OCI-LY3 (cell line): ENCODE measurements at regions not wholly inside any gene's neighbourhood (a gene's known extent, or its start where the extent isn't known, plus 50 kb on each side); places are given as distances from the start of the nearest gene placed in this dataset.

Source experiments
- H2AFZ ChIP-seq: fragments of 200-600, 300-600 bp; shearing (Covaris generic); 2 replicates; pipeline ENCODE4 v1.6.0; 2014; ENCODE audit warnings: antibody characterized with exemption, low read depth, low read length
- H3K27ac ChIP-seq: fragments of 200-600, 300-600 bp; sonication (generic); 2 replicates; pipeline ENCODE4 v1.5.1; 2014; ENCODE audit warnings: mild to moderate bottlenecking, low read length, moderate library complexity, mixed read lengths
- H3K27me3 ChIP-seq: fragments of 200-600, 300-600 bp; sonication (generic); 2 replicates; pipeline ENCODE4 v1.6.1; 2014; ENCODE audit warnings: low read depth, low read length, mixed read lengths
- H3K36me3 ChIP-seq: fragments of 200-600, 300-600 bp; sonication (generic); replicated peaks from 2 replicates; pipeline ENCODE3; 2014; ENCODE audit warnings: low read depth, low read length, mixed read lengths
- H3K4me1 ChIP-seq: fragments of 300-600, 200-600 bp; sonication (generic); 2 replicates; pipeline ENCODE4 v1.6.1; 2014; ENCODE audit warnings: low read length, mixed read lengths
- H3K4me2 ChIP-seq: fragments of 200-600, 300-600 bp; sonication (generic); 2 replicates; pipeline ENCODE4 v1.6.1; 2014; ENCODE audit warnings: low read length, mixed read lengths
- H3K4me3 ChIP-seq: fragments of 300-600, 200-600 bp; sonication (generic); 2 replicates; pipeline ENCODE4 v1.5.1; 2014; ENCODE audit warnings: antibody characterized with exemption, mild to moderate bottlenecking, low read length, moderate library complexity
- H3K79me2 ChIP-seq: fragments of 300-600, 200-600 bp; shearing (Covaris generic); 2 replicates; pipeline ENCODE4 v1.6.1; 2014; ENCODE audit warnings: mild to moderate bottlenecking, low read length, mixed read lengths
- H3K9ac ChIP-seq: fragments of 300-600, 200-600 bp; shearing (Covaris generic); 2 replicates; pipeline ENCODE4 v1.6.0; 2014; ENCODE audit warnings: mild to moderate bottlenecking, low read length, moderate library complexity
- H3K9me3 ChIP-seq: fragments of 200-600, 300-600 bp; shearing (Covaris generic); 2 replicates; pipeline ENCODE4 v1.6.1; 2014; ENCODE audit warnings: low read length, mixed read lengths; ENCODE audit not compliant: insufficient read depth
- H4K20me1 ChIP-seq: fragments of 200-600, 300-600 bp; sonication (generic); 2 replicates; pipeline ENCODE4 v1.6.1; 2016; ENCODE audit warnings: low read length, mixed read lengths; ENCODE audit not compliant: insufficient read depth
- EZH2phosphoT487 ChIP-seq: fragments of 200-600 bp; shearing (Covaris generic); IDR thresholded peaks from 2 replicates; pipeline ENCODE4 v1.6.1; 2018; ENCODE audit warnings: antibody characterized with exemption, mixed run types, low read depth
- TF ChIP-seq, protein P1 (sequence below): fragments of 200-600, 300-600 bp; sonication (generic); IDR thresholded peaks from 2 replicates; pipeline ENCODE4 v1.5.1; 2014; ENCODE audit warnings: antibody characterized with exemption, low read length, low read depth

DNA sequence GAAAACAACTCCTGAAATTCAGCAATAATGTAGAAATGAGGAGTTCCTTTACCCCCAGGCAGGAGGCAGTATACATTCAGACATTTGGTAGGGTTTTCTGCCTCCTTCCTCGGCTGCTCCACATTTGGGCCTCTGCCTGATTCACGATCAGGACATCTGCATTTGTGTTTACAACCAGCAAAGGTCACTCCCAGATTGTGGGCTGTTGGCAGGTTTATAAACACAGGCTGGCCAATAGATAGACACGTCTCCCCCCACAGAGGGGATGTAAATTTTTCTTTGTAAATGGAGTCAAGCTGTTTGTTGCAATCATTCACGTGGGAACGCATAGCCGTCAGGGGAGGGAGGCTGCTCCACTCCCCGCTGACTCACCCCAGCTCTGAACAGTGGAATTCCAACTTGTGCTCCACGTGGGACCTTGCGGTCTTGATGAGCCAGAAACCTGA, 252.1 kb upstream of the N4BP1 start:
- no peaks in the 10 kb centered on the region for H3K9me3 ChIP-seq
- H2AFZ ChIP-seq = no peak overlapping the region
- H3K4me1 ChIP-seq = no peaks in the 10 kb centered on the region
- H3K4me2 ChIP-seq = no peak overlapping the region
- H3K4me3 ChIP-seq = no peak overlapping the region
- TF ChIP-seq EZH2phosphoT487 = no peak
- TF ChIP-seq, protein P1, sequence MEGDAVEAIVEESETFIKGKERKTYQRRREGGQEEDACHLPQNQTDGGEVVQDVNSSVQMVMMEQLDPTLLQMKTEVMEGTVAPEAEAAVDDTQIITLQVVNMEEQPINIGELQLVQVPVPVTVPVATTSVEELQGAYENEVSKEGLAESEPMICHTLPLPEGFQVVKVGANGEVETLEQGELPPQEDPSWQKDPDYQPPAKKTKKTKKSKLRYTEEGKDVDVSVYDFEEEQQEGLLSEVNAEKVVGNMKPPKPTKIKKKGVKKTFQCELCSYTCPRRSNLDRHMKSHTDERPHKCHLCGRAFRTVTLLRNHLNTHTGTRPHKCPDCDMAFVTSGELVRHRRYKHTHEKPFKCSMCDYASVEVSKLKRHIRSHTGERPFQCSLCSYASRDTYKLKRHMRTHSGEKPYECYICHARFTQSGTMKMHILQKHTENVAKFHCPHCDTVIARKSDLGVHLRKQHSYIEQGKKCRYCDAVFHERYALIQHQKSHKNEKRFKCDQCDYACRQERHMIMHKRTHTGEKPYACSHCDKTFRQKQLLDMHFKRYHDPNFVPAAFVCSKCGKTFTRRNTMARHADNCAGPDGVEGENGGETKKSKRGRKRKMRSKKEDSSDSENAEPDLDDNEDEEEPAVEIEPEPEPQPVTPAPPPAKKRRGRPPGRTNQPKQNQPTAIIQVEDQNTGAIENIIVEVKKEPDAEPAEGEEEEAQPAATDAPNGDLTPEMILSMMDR = no peak
- no peak overlapping the region for H3K27ac ChIP-seq
- H3K9ac ChIP-seq = no peak overlapping the region
- H3K79me2 ChIP-seq = no peaks in the 10 kb centered on the region
- H3K27me3 ChIP-seq = peaks cover 12% of the 10 kb centered on the region
- H3K36me3 ChIP-seq = no peaks in the 10 kb centered on the region
- no peaks in the 10 kb centered on the region; the same call in 1 of the 2 replicates for H4K20me1 ChIP-seq

DNA sequence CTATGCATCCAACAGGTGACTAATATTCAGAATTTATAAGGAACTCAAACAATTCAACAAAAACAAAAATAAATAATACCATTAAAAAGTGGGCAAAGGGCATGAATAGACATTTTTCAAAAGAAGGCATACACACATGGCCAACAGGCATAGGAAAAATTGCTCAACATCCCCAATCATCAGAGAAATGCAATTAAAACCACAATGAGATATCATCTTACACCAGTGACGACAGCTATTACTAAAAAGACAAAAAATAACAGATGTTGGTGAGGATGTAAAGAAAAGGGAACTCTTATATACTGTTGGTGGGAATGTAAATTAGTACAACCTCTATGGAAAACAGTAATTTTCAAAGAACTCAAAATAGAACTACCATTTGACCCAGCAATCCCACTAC, 250.4 kb upstream of the N4BP1 start:
- H3K79me2 ChIP-seq = no peaks in the 10 kb centered on the region
- TF ChIP-seq EZH2phosphoT487 = no peak
- TF ChIP-seq, protein P1 = no peak
- peaks cover 18% of the 10 kb centered on the region for H3K27me3 ChIP-seq
- no peaks in the 10 kb centered on the region for H3K4me1 ChIP-seq
- H3K36me3 ChIP-seq = no peaks in the 10 kb centered on the region
- H2AFZ ChIP-seq = no peak overlapping the region
- H3K27ac ChIP-seq = no peak overlapping the region
- H3K4me2 ChIP-seq = no peak overlapping the region
- H3K4me3 ChIP-seq = no peak overlapping the region
- no peaks in the 10 kb centered on the region for H3K9me3 ChIP-seq
- H3K9ac ChIP-seq = no peak overlapping the region
- H4K20me1 ChIP-seq = no peaks in the 10 kb centered on the region; the same call in 1 of the 2 replicates

DNA sequence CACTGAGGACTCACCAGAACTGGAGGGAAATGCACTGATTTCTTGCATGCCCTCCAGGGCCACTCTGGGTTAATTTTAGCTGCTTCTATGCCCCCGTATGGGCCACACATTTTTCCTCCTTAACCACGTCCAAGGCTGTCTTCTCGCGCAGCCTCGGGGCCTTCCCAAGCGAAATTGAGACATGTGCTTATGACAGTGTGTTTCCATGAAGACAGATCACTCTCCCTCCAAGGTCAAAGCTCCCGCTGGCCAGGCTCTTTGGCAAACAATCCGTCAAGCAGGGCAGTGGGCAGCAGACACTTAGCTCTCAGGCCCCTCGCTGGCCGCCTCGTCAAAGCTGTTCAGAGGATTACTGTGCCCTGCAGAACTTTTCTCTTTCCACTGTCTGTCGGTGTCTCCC, 243.0 kb upstream of the N4BP1 start:
- TF ChIP-seq EZH2phosphoT487 = no peak
- TF ChIP-seq, protein P1 = no peak
- no peaks in the 10 kb centered on the region for H3K36me3 ChIP-seq
- no peak overlapping the region for H3K4me3 ChIP-seq
- H3K4me1 ChIP-seq = no peaks in the 10 kb centered on the region
- H3K27ac ChIP-seq = no peak overlapping the region
- H3K79me2 ChIP-seq = no peaks in the 10 kb centered on the region
- H3K4me2 ChIP-seq = no peak overlapping the region
- H4K20me1 ChIP-seq = no peaks in the 10 kb centered on the region
- no peaks in the 10 kb centered on the region for H3K9me3 ChIP-seq
- H2AFZ ChIP-seq = no peak overlapping the region
- H3K27me3 ChIP-seq = peaks cover 17% of the 10 kb centered on the region; the same call in 1 of the 2 replicates
- no peak overlapping the region for H3K9ac ChIP-seq

DNA sequence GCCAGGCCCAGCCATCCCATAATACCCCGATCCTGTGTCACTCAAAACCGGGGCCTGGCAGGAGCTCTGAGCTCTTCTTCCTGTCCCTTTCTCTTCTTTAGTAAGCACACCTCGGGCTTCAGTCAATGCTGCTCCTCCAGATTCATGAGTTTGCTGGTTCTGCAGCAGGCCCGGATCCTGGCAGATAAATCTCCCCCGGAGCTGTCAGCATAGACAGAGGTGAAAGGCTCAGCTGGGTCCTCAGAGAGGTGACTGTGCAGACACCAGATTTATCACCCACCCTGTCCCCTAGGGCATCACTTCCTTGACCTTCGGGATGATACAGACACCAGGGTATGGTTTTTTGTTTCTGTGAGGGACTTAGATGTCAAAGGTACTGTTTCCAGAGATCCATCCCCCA, 242.5 kb upstream of the N4BP1 start:
- Histone ChIP-seq H3K79me2 (no peaks in the 10 kb centered on the region), H3K9me3 (no peaks in the 10 kb centered on the region), H3K4me2 (no peak overlapping the region), H3K4me3 (no peak overlapping the region), H3K27me3 (peaks cover 12% of the 10 kb centered on the region; the same call in 1 of the 2 replicates), H2AFZ (no peak overlapping the region), H3K4me1 (no peaks in the 10 kb centered on the region), H3K9ac (no peak overlapping the region), H3K36me3 (no peaks in the 10 kb centered on the region), H4K20me1 (no peaks in the 10 kb centered on the region), H3K27ac (no peak overlapping the region)
- TF ChIP-seq, protein P1 = no peak
- TF ChIP-seq EZH2phosphoT487 = no peak
